Muscle layer of duodenum (tissue), 2 donors: ENCODE measurements at regions not wholly inside any gene's neighbourhood (a gene's known extent, or its start where the extent isn't known, plus 50 kb on each side); places are given as distances from the start of the nearest gene placed in this dataset.

ENCODE experiments used
- H3K27ac ChIP-seq: one replicate; pipeline ENCODE4 v1.7.0; 2013; ENCODE audit warnings: mild to moderate bottlenecking, low read length
- H3K27me3 ChIP-seq: one replicate; pipeline ENCODE4 v1.7.0; 2013; ENCODE audit warnings: low read depth, mild to moderate bottlenecking, control low read depth, low read length
- H3K36me3 ChIP-seq, 2 donors: one replicate each; pipeline ENCODE4 v1.7.0; 2013; ENCODE audit warnings: low read length in 2 of 2, control low read depth in 1 of 2, mild to moderate bottlenecking in 1 of 2; ENCODE audit not compliant: insufficient read depth in 2 of 2, control insufficient read depth in 1 of 2
- H3K4me1 ChIP-seq, 2 donors: one replicate each; pipeline ENCODE4 v1.7.0; 2013; ENCODE audit warnings: low read length in 2 of 2, mild to moderate bottlenecking in 2 of 2, control low read depth in 1 of 2, moderate library complexity in 1 of 2; ENCODE audit not compliant: insufficient read depth in 2 of 2, control insufficient read depth in 1 of 2
- H3K4me3 ChIP-seq, 2 donors: one replicate each; pipeline ENCODE4 v1.7.0; 2013; ENCODE audit warnings: low read length in 2 of 2, low read depth in 1 of 2, mild to moderate bottlenecking in 1 of 2
- H3K9me3 ChIP-seq, 2 donors: one replicate each; pipeline ENCODE4 v1.7.0; 2013; ENCODE audit warnings: low read length in 2 of 2, control low read depth in 1 of 2, mild to moderate bottlenecking in 1 of 2; ENCODE audit not compliant: control insufficient read depth in 1 of 2
- donor health status: healthy.

DNA sequence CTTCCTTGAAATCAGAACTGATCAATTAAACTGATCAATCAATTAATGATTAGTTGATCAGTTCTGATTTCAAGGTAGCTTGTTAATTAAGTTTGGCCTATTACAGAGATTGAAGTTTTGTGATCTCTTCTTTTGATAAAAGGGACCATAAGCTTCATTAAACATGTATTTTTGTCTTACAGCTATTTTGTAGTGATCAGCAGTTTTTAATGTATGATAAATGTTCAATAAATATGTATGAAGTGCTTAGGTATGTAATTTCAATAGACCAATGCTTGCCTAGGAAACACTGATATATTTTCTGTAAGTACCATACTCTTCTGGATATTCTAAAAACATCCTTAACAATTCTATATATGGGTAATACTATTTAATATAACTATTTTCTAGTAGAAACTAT lies 569.6 kb downstream of the BRINP3 start:
- H3K4me3 ChIP-seq: no peak overlapping the region
- H3K4me1 ChIP-seq: no peaks in the 10 kb centered on the region
- no peaks in the 10 kb centered on the region for H3K27me3 ChIP-seq
- H3K36me3 ChIP-seq: no peaks in the 10 kb centered on the region
- H3K27ac ChIP-seq: no peak overlapping the region
- H3K9me3 ChIP-seq: no peaks in the 10 kb centered on the region

DNA sequence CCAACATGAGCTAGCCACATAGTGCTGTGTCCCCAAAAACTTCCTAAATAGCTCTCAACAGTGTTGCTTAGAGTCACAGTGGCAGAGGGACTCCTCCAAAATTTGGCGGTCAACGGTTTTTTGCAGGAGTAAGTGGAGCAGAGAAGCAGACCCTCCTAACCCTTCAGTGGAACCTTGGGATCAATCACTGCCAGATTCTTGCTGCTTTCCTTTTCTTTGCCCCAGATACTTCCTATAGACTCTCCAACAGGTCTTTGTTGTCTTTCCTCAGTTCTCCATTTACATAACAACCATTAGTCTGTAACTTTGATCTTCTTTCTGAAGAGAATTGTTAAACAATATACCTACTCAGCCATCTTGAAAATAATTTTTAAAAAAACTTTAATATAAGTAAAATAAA lies 556.1 kb downstream of the BRINP3 start:
- no peaks in the 10 kb centered on the region for H3K27me3 ChIP-seq
- no peak overlapping the region for H3K4me3 ChIP-seq
- H3K36me3 ChIP-seq: no peaks in the 10 kb centered on the region
- H3K27ac ChIP-seq: no peak overlapping the region
- peaks cover 0 to 16% of the 10 kb centered on the region in 2 donors for H3K9me3 ChIP-seq
- no peaks in the 10 kb centered on the region for H3K4me1 ChIP-seq

DNA sequence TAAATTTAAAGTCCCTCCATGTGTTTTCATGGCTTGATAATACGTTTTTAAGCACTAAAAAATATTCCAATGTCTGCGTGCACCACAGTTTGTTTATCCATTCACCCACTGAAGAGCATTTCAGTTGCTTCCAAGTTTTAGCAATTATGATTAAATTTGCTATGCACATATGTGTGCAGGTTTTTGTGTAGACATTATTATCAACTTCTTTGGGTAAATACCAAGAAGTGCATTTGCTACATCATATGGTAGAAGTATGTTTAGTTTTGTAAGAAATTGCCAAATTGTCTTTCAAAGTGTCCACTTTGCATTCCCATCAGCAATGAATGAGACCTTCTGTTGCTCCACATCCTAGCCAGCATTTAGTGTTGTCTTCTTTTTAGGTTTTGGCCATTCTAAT lies 550.0 kb downstream of the BRINP3 start:
- Histone ChIP-seq H3K4me1 (no peaks in the 10 kb centered on the region), H3K27ac (no peak overlapping the region), H3K4me3 (no peak overlapping the region)

DNA sequence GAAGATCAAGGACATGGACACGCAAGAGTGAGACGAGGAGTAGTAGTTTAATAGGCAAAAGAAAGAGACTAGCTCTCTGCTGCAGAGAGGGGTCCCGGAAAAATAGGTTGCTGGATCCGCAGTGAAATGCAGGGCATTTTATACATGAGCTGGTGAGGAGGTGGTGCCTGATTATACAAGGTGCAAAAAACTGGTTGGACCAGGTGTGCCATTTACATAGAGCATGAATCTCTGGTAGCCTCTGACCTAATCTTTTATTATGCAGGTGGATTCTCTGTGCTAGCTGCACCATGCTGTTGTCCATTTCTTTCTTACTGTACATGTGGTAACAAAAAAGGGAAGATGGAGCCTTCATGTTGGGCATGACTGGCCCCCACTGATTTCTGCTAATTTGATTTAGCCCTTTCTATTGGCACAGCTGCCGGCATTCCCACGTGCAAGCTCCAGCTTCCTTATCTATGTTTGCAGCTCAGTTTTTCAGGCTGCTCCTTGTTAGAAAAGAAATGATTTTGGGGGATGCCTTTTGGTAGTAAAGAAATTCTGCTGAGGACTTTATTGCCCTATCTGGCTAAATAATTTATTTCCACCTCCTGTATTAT lies 548.1 kb downstream of the BRINP3 start:
- Histone ChIP-seq H3K9me3 (peaks cover 0 to 9% of the 10 kb centered on the region in 2 donors), H3K27me3 (no peaks in the 10 kb centered on the region), H3K36me3 (no peaks in the 10 kb centered on the region), H3K4me3 (no peak overlapping the region), H3K27ac (no peak overlapping the region), H3K4me1 (no peaks in the 10 kb centered on the region)

More for the DNA sequence above, 550.0 kb downstream of the BRINP3 start:
- no peaks in the 10 kb centered on the region for H3K36me3 ChIP-seq
- no peaks in the 10 kb centered on the region for H3K27me3 ChIP-seq
- peaks cover 0 to 12% of the 10 kb centered on the region in 2 donors for H3K9me3 ChIP-seq

DNA sequence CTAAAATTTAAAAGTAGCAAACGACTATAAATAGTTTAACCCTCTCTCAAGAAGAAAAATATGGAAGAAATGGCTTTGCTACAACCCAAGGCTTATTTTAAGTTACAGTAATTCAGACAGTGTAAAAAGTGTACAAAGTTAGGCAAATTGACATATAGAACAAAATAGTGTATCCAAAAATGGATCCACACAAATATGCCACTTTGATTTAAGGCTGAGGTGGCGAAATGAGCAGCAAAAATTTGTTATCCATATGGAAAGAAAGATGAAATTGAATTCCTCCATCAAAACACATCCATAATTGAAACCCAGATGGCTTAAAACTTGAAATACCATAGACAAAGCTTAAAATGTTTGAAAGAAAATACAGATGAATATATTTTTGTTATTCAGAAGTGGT lies 540.8 kb downstream of the BRINP3 start:
- H3K27me3 ChIP-seq: no peaks in the 10 kb centered on the region

DNA sequence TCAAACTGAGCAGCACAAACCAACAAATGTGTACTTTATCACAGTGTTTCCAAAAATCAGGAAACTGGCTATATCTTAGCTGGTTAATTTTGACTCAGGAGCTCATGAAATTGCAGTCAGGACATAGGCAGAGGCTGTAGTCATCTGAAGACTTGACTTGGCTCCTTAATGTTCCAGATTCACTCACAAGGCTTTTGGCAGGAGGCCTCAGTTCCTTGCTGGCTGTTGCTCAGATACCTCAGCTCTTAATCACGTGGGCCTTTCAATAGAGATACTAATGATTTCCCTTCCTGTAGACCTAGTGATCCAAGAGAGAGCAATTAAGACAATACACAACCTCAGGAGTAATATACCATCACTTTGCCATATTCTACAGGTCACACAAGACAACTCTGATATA lies 537.7 kb downstream of the BRINP3 start:
- no peaks in the 10 kb centered on the region for H3K27me3 ChIP-seq
- no peaks in the 10 kb centered on the region for H3K36me3 ChIP-seq
- no peaks in the 10 kb centered on the region for H3K4me1 ChIP-seq
- no peak overlapping the region for H3K27ac ChIP-seq
- H3K9me3 ChIP-seq: no peaks in the 10 kb centered on the region
- H3K4me3 ChIP-seq: no peak overlapping the region

More for the DNA sequence above, 540.8 kb downstream of the BRINP3 start:
- no peaks in the 10 kb centered on the region for H3K4me1 ChIP-seq
- no peak overlapping the region for H3K27ac ChIP-seq
- H3K4me3 ChIP-seq: no peak overlapping the region
- H3K9me3 ChIP-seq: no peaks in the 10 kb centered on the region
- no peaks in the 10 kb centered on the region for H3K36me3 ChIP-seq

DNA sequence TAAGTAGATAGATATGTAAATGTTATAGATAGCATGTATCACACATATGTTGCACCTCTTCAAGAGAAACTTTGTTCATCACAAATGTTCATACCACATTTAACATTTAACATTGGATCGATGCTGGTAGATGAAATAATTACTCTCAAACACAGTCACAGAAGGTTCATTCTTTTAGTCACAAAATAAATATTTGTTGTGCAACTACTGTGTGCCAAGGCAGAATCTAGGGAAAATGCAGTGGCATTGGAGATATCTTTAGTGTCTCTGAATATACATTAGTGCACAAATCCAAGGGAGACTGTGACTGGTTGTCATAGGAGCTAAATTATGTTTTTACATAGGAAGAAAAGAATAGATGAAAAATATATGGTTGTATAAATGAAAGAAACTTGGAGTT lies 535.7 kb downstream of the BRINP3 start:
- no peaks in the 10 kb centered on the region for H3K36me3 ChIP-seq
- H3K27ac ChIP-seq: no peak overlapping the region
- no peaks in the 10 kb centered on the region for H3K9me3 ChIP-seq
- H3K4me3 ChIP-seq: no peak overlapping the region
- H3K27me3 ChIP-seq: no peaks in the 10 kb centered on the region
- no peaks in the 10 kb centered on the region for H3K4me1 ChIP-seq

DNA sequence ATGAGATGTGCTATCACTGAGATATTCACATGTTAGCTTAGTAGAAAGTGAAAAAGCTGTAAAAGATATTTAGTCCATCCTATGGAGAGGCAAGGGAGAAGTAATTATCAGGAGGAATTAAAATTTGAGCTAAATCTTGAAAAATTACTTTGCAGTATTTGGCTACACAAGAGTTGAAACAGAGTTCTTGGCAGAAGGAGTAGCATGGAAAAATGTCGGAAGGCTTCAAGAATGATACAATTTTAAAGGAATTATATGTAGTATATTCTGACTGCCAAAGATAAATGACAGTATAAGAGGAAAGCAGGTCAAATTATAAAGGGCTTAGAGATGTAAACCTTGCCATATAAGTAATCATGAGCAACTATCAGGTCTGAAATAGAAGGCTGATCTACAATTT lies 518.9 kb downstream of the BRINP3 start:
- Histone ChIP-seq H3K9me3 (no peaks in the 10 kb centered on the region), H3K4me3 (no peak overlapping the region), H3K4me1 (peaks cover 0 to 4% of the 10 kb centered on the region in 2 donors), H3K36me3 (no peaks in the 10 kb centered on the region), H3K27me3 (no peaks in the 10 kb centered on the region), H3K27ac (no peak overlapping the region)

DNA sequence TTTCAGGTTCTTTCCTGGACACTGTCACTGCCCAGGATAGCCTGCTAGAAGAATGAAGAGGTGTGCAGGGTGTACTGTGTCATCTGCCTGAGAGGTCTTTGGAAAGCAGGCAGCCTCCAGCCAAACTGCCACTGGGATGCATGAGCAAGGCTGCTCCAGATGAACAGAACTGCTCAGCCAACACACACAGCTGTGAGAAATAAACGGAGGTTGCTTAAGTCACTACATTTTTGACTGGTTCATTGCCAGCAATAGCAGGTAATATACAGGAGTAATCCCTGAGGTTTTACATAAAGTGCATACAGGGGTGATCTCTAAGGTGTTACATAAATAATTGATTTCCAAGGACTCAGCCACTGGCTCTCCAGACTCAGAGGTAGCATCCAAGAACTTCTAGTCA lies 516.9 kb downstream of the BRINP3 start:
- Histone ChIP-seq H3K27ac (no peak overlapping the region), H3K27me3 (no peaks in the 10 kb centered on the region), H3K36me3 (no peaks in the 10 kb centered on the region), H3K4me1 (peaks cover 0 to 4% of the 10 kb centered on the region in 2 donors), H3K4me3 (no peak overlapping the region), H3K9me3 (no peaks in the 10 kb centered on the region)

DNA sequence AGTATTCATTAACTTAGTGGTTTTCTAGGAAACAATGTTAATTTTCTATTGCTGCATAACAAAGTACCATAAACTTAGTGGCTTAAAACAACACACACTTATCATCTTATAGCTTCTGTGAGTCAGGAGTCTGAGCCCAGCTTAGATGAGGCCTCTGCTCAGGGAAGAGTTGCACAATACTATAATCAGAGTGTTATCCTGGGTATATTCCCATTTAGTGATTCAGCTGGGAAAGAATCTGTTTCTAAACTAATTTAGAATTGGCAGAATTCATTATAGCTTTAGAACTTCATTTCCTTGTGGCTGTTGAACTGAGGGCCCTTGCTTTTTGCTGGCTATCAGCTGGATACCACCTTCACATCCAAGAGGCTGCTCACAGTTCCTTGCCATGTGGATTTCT lies 515.5 kb downstream of the BRINP3 start:
- Histone ChIP-seq H3K4me3 (no peak overlapping the region), H3K27ac (no peak overlapping the region), H3K27me3 (no peaks in the 10 kb centered on the region), H3K9me3 (no peaks in the 10 kb centered on the region), H3K4me1 (peaks cover 0 to 4% of the 10 kb centered on the region in 2 donors), H3K36me3 (no peaks in the 10 kb centered on the region)

DNA sequence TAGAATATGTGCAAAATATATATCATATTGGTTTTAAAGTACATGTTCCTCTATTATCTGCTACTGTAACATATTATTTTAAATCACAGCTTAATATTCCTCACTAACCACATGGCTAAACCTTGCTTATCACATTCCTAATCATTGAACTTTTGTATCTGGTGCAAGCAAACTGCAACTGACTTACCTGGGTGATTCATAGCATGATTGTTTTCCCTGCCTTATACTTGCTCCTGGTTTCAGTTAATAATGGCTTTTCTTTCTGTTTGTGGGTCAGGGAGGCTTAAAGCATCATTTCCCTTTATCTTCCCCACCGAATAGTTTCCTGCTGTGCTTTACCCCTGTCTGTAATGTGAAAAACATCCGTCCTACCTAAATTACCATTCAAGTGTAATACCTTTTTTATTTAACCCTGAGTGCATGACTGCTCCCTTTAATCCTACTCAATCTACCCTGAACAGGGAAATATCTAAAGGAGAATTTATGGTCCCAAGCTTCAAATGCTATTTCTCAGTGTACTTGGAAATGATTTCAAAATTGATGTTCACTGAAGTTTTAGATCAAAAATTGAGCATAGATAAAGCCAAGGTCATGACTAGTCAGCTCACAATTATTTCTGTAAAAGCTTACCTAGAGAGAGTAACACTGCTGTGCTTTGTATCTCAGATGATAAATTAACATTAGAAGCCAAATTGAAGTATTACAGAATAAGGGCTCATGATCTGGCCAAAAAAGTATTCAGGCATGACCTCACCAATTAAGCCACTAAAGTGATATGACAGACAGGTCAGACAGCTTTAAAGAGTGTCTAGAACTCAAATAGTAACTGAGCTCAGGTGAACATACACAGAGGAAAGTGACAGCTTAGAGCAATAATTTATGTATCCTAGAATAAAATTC lies 507.1 kb downstream of the BRINP3 start:
- H3K27ac ChIP-seq: no peak overlapping the region
- no peaks in the 10 kb centered on the region for H3K36me3 ChIP-seq
- no peaks in the 10 kb centered on the region for H3K4me1 ChIP-seq
- no peak overlapping the region for H3K4me3 ChIP-seq
- H3K9me3 ChIP-seq: peaks cover 0 to 4% of the 10 kb centered on the region in 2 donors
- no peaks in the 10 kb centered on the region for H3K27me3 ChIP-seq
